HG03280 (cell line): ENCODE measurements at regions not wholly inside any gene's neighbourhood (a gene's known extent, or its start where the extent isn't known, plus 50 kb on each side); places are given as distances from the start of the nearest gene placed in this dataset.
"Not testable (repeated sequence)": the region's sequence is repeated elsewhere in the genome, so short reads cannot be mapped to it uniquely, and the experiment has no call there.

Source experiments
- ATAC-seq: cut with Tn5 transposase; IDR thresholded peaks from one replicate; pipeline ENCODE4 v1.9.1; 2021; ENCODE audit warnings: mild to moderate bottlenecking, moderate library complexity; ENCODE audit not compliant: unreplicated experiment

GRCh38 chrX:138264095-138264494, 447.4 kb downstream of the FGF13 start:
- ATAC-seq: not testable (repeated sequence)

GRCh38 chrX:138270931-138271330, 440.6 kb downstream of the FGF13 start:
- no peak for ATAC-seq

DNA sequence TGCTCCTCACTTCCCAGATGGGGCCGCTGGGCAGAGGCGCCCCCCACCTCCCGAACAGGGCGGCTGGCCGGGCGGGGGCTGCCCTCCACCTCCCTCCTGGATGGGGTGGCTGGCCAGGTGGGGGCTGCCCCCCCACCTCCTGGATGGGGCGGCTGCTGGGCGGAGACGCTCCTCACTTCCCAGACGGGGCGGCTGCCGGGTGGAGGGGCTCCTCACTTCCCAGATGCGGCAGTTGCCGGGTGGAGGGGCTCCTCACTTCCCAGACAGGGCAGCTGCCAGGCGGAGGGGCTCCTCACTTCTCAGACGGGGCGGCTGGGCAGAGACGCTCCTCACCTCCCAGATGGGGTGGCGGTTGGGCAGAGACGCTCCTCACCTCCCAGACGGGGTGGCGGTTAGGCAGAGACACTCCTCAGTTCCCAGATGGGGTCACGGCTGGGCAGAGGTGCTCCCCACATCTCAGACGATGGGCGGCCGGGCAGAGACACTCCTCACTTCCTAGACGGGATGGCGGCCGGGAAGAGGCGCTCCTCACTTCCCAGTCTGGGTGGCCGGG, 428.8 kb downstream of the FGF13 start:
- not testable (repeated sequence) for ATAC-seq

DNA sequence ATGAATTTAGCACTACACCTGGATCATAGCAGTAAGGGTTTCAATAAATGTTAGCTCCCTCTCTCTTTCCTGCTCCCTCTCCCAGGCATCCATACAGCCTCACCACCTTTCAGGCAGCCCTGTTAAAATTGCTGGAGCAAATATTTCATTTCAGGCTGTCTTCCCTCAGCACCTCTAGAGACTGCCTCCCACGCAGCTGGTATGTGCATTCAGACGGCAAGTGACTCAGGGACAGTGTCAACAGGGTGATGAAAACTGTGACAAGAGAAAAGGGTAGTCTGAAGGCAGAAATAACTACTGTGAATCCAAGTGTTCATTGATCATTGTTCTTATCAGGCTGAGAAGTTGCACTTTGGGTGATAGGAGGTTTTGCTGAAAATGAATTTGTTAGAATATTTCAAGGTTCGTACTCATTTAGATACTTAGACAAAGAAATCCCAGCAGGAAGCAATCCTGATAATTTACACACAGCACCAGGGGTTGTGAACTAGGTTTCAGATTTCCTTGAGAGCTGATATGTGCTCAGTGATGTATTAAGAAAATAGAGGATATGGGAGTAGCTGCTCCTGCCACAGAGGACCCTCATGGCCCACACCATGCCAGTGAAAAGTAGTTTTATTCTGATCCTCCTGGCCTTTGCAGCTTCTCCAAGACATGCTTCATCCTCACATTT, 424.2 kb downstream of the FGF13 start:
- no peak for ATAC-seq

DNA sequence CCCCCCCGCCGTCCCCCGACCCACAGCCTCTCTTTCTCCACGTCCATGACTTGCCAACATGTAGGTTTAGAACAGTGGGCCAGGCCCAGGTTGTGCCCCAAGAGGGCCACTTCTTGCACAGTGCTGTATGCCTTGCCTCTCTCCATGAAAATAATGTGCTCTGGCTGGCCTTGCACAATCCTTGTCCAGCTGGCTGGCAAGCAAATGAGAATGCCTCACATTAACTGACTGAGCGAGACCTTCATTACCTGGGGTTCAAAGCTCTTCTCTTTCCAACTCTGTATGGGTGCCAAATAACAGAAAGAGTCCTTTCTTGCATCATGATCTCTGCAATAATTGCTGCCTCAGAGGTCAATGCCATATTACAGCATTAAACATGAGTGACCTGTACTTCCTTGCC, 416.6 kb downstream of the FGF13 start:
- no peak for ATAC-seq

GRCh38 chrX:138298268-138298667, 413.2 kb downstream of the FGF13 start:
- ATAC-seq: no peak

- ATAC-seq: no peak
Observed at GRCh38 chrX:138345801-138346200, 365.7 kb downstream of the FGF13 start.

DNA sequence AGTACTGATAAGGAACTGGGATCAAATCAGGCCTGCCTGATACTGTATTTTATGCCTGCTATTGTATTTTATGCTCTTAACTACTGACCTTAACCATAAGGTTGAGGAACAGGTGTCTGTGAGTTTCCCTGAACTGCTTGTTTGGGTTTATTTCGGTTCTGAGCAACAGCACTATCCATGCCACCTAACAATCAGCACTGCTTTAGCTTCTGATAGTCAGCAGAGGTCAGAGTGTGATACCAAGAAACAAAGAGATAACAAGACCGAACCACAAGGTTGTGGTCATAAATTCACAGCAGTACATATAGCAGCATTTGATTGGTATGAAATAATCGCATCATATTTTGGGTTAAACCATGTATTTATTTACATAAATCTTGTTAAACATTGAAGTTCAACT, 362.2 kb downstream of the FGF13 start:
- ATAC-seq: no peak

DNA sequence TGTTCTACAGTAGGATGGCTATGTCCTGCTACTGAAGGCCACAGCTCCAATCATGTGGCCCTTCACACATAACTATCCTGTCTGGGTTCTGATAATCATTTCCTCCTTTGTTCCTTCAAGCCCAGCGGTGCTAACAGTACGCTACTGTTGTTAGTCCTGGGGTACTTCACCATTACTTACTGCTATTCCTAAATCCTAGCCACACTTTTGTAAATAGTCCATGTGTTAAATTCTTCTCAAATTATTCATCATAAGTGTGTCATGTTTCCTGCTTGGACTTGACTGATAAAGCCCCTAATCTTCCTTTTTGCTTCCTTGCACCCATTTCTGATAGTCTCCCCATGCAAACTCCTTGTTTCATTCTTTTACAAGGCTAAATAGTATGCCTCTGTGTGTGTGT, 332.6 kb downstream of the FGF13 start:
- ATAC-seq: no peak

DNA sequence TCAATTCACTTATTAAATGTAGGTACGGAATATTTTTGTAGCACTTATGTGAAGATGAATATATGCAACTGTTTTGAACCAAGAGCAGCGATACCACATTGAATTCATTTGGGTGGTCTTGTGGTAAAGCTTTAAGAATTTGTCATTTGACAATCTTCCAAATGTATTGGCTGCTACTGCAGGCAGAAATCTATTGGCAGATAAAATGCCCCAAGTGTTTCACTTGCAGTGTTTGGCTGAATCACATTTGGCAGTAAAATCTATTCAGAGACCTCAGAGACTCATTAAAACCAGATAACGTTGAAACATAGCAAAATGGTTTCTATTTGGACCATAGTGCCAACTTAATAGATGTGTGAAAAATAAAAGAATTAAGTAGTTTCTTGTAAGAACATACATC, 303.4 kb downstream of the FGF13 start:
- ATAC-seq: no peak

- no peak for ATAC-seq
Observed at GRCh38 chrX:138411048-138411447, 300.5 kb downstream of the FGF13 start.
